HCT116 (cell line): ENCODE measurements at regions not wholly inside any gene's neighbourhood (a gene's known extent, or its start where the extent isn't known, plus 50 kb on each side); places are given as distances from the start of the nearest gene placed in this dataset.
A peak's percentile ranks its signal among the peaks of the same experiment; 100 is the strongest.
"Not testable (repeated sequence)": the region's sequence is repeated elsewhere in the genome, so short reads cannot be mapped to it uniquely, and the experiment has no call there.

Experiments
- ATAC-seq: fragments of 200-7000 bp; cut with Tn5 transposase; 2 replicates; pipeline ENCODE4 v1.9.1; 2020; ENCODE audit warnings: mild to moderate bottlenecking, moderate library complexity
- BruUV-seq: library from RNA; stranded (reverse); fragments of 400-500 nt; replicated peaks from 2 replicates; lab custom pipeline; 2021; lab: Mats Ljungman, UMichigan
- CTCF ChIA-PET: fragments of 300-600 bp; sonication (Branson Sonifier 250); formaldehyde crosslinking; loops from one replicate; lab custom pipeline; 2021; ENCODE audit warnings: antibody characterized with exemption; lab: Charles Lee
- POLR2A ChIA-PET: fragments of 300-600, 350-600 bp; sonication (Branson Sonifier 250); formaldehyde crosslinking; loops from one replicate; lab custom pipeline; 2021; ENCODE audit warnings: antibody characterized with exemption; lab: Charles Lee
- RAD21 ChIA-PET, 2 experiments: fragments of 300-600 bp; sonication (Branson Sonifier 250); formaldehyde crosslinking; loops; one replicate each; lab custom pipeline; 2023; ENCODE audit warnings: low total read pairs in 2 of 2; ENCODE audit not compliant: uncharacterized antibody in 2 of 2, unreplicated experiment in 2 of 2, low non-redundant PET in 1 of 2; lab: Charles Lee
- DNase-seq: peaks from one replicate; pipeline ENCODE4 v3.0.0-alpha.2; 2010; ENCODE audit warnings: low read depth, low spot score
- H2AFZ ChIP-seq: fragments of 200-600 bp; shearing (Covaris generic), sonication (generic); 2 replicates; pipeline ENCODE4 v1.6.1; 2017; ENCODE audit warnings: low read depth, mixed run types, mixed read lengths, antibody characterized with exemption, low read length; ENCODE audit not compliant: poor library complexity, severe bottlenecking
- H3K27ac ChIP-seq: 2 replicates; pipeline ENCODE4 v1.5.1; 2012; ENCODE audit warnings: low read depth, low read length
- H3K27me3 ChIP-seq: fragments of 200-600 bp; sonication (generic); 2 replicates; pipeline ENCODE4 v1.6.1; 2016; ENCODE audit warnings: mixed run types, low read length, mixed read lengths; ENCODE audit not compliant: insufficient read depth
- H3K36me3 ChIP-seq, 2 experiments: fragments of 200-500 bp in 1 of 2; fragments of 200-600 bp in 1 of 2; sonication (Bioruptor generic) in 1 of 2; sonication (generic) in 1 of 2; 2 replicates each; pipeline versions ENCODE4 v1.5.1 to v1.6.1; 2014 to 2016; ENCODE audit warnings: low read length in 2 of 2, inconsistent platforms in 1 of 2, mixed read lengths in 1 of 2, mixed run types in 1 of 2; ENCODE audit not compliant: insufficient read depth in 2 of 2, control insufficient read depth in 1 of 2
- H3K4me1 ChIP-seq, 2 experiments: fragments of 200-600 bp in 1 of 2; sonication (generic) in 1 of 2; 2 replicates each; pipeline versions ENCODE4 v1.5.1 to v1.6.1; 2012 to 2017; ENCODE audit warnings: low read length in 2 of 2, inconsistent platforms in 1 of 2, mild to moderate bottlenecking in 1 of 2, mixed read lengths in 1 of 2, mixed run types in 1 of 2, moderate library complexity in 1 of 2; ENCODE audit not compliant: insufficient read depth in 2 of 2, control insufficient read depth in 1 of 2
- H3K4me2 ChIP-seq: fragments of 200-600 bp; sonication (generic); 2 replicates; pipeline ENCODE4 v1.6.1; 2017; ENCODE audit warnings: mixed run types, low read length, mixed read lengths
- H3K4me3 ChIP-seq, 2 experiments: fragments of 200-600 bp in 1 of 2; sonication (generic) in 1 of 2; replicated peaks in 1 of 2; 2 replicates each; pipeline ENCODE4 v1.5.1; 2011 to 2016; ENCODE audit warnings: low read length in 2 of 2, control low read depth in 1 of 2, low read depth in 1 of 2, mild to moderate bottlenecking in 1 of 2, mixed read lengths in 1 of 2, mixed run types in 1 of 2
- H3K79me2 ChIP-seq: fragments of 200-600 bp; sonication (generic); 2 replicates; pipeline ENCODE4 v1.6.1; 2017; ENCODE audit warnings: mild to moderate bottlenecking, mixed run types, low read length, moderate library complexity, mixed read lengths; ENCODE audit not compliant: insufficient read depth
- H3K9ac ChIP-seq: fragments of 200-600 bp; sonication (generic); 2 replicates; pipeline ENCODE4 v1.6.1; 2016; ENCODE audit warnings: low read length, mixed read lengths
- H3K9me2 ChIP-seq: fragments of 200-600 bp; sonication (generic), shearing (Covaris generic); 2 replicates; pipeline ENCODE4 v1.6.1; 2017; ENCODE audit warnings: mixed run types, mild to moderate bottlenecking, moderate library complexity; ENCODE audit not compliant: insufficient read depth
- H3K9me3 ChIP-seq, 2 experiments: fragments of 200-500 bp in 1 of 2; fragments of 200-600 bp in 1 of 2; sonication (Bioruptor generic) in 1 of 2; sonication (generic) in 1 of 2; 2 replicates each; pipeline ENCODE4 v1.6.1; 2014 to 2017; ENCODE audit warnings: low read length in 2 of 2, mixed read lengths in 2 of 2, inconsistent platforms in 1 of 2, low read depth in 1 of 2, mild to moderate bottlenecking in 1 of 2, mixed run types in 1 of 2, moderate library complexity in 1 of 2; ENCODE audit not compliant: control insufficient read depth in 1 of 2, insufficient read depth in 1 of 2
- H4K20me1 ChIP-seq: fragments of 200-600 bp; sonication (generic), shearing (Covaris generic); 2 replicates; pipeline ENCODE4 v1.6.1; 2017; ENCODE audit warnings: mixed run types, mild to moderate bottlenecking, moderate library complexity; ENCODE audit not compliant: insufficient read depth
- CEBPB ChIP-seq: IDR thresholded peaks from 2 replicates; pipeline ENCODE4 v1.6.1; 2012; ENCODE audit warnings: low read depth
- EZH2 ChIP-seq: fragments of 200-600 bp; sonication (generic); IDR thresholded peaks from 2 replicates; pipeline ENCODE4 v1.6.1; 2017; ENCODE audit warnings: antibody characterized with exemption, mixed run types
- MAX ChIP-seq: IDR thresholded peaks from 2 replicates; pipeline ENCODE4 v1.6.1; 2012
- POLR2A ChIP-seq: IDR thresholded peaks from 2 replicates; pipeline ENCODE4 v1.7.0; 2011; ENCODE audit warnings: borderline replicate concordance; ENCODE audit not compliant: insufficient read depth, insufficient read length; ENCODE audit errors: extremely low read depth
- POLR2AphosphoS5 ChIP-seq: IDR thresholded peaks from 2 replicates; pipeline ENCODE4 v1.6.1; 2011; ENCODE audit warnings: mild to moderate bottlenecking, low read depth, low read length, moderate library complexity
- RAD21 ChIP-seq: IDR thresholded peaks from 2 replicates; pipeline ENCODE4 v1.6.1; 2012; ENCODE audit warnings: low read depth, mild to moderate bottlenecking
- SP1 ChIP-seq: IDR thresholded peaks from 2 replicates; pipeline ENCODE4 v1.6.1; 2012; ENCODE audit warnings: low read depth
- SRF ChIP-seq: IDR thresholded peaks from 2 replicates; pipeline ENCODE4 v1.6.1; 2012; ENCODE audit warnings: low read depth
- TCF7L2 ChIP-seq: IDR thresholded peaks from 2 replicates; pipeline ENCODE4 v1.7.0; 2011; ENCODE audit warnings: borderline replicate concordance, inconsistent platforms; ENCODE audit not compliant: insufficient read depth, insufficient read length; ENCODE audit errors: extremely low read depth
- YY1 ChIP-seq: IDR thresholded peaks from 2 replicates; pipeline ENCODE4 v1.6.1; 2011; ENCODE audit warnings: low read length, low read depth, moderate library complexity, mild to moderate bottlenecking; ENCODE audit not compliant: insufficient replicate concordance; ENCODE audit errors: extremely low read depth
- ZBTB33 ChIP-seq: IDR thresholded peaks from 2 replicates; pipeline ENCODE4 v1.6.1; 2011; ENCODE audit warnings: mild to moderate bottlenecking, low read length, moderate library complexity; ENCODE audit not compliant: insufficient replicate concordance; ENCODE audit errors: extremely low read depth
- ZFX ChIP-seq: fragments of 450-650 bp; IDR thresholded peaks from 2 replicates; pipeline ENCODE4 v1.6.1; 2017
- intact Hi-C: fragments of 100-400 bp; cut with micrococcal nuclease; formaldehyde crosslinking; loops from 2 replicates; pipeline ENCODE4 v1.10.0; 2022

GRCh38 chr1:101174298-101174697, 62.5 kb upstream of the S1PR1 start:
- POLR2A ChIA-PET, H3K9me3 ChIP-seq, CTCF ChIA-PET: not testable (repeated sequence)

GRCh38 chr1:101170506-101171050, 66.2 kb upstream of the S1PR1 start:
- DNase-seq (no peak), ATAC-seq (no peak)
- Histone ChIP-seq H3K9ac (no peak overlapping the region), H2AFZ (no peak overlapping the region), H3K4me2 (no peak overlapping the region), H3K4me3 (no peak overlapping the region), H3K27ac (no peak overlapping the region), H3K36me3 (no peaks in the 10 kb centered on the region), H3K79me2 (no peaks in the 10 kb centered on the region), H4K20me1 (no peaks in the 10 kb centered on the region), H3K4me1 (peaks cover 0 to 6% of the 10 kb centered on the region in 2 experiments; a peak in 2 of 4 replicates), H3K27me3 (no peaks in the 10 kb centered on the region), H3K9me3 (no peaks in the 10 kb centered on the region), H3K9me2 (no peaks in the 10 kb centered on the region)
- no peak for TF ChIP-seq CEBPB
- intact Hi-C loops: no loop called here
- ChIA-PET POLR2A (no interaction called here), CTCF (no interaction called here), RAD21 (no interaction called here)
- BruUV-seq: no TSS peak

More at GRCh38 chr1:101174298-101174697, 62.5 kb upstream of the S1PR1 start:
- H3K9me2 ChIP-seq, H2AFZ ChIP-seq, BruUV-seq, H3K27me3 ChIP-seq, H3K36me3 ChIP-seq, intact Hi-C loops, DNase-seq, H3K27ac ChIP-seq, H3K9ac ChIP-seq, H4K20me1 ChIP-seq, H3K4me1 ChIP-seq, ATAC-seq, H3K79me2 ChIP-seq, H3K4me3 ChIP-seq, RAD21 ChIA-PET: not testable (repeated sequence)
- peak overlapping the region; percentile 41; the same call in 1 of the 2 replicates for H3K4me2 ChIP-seq

GRCh38 chr1:101167891-101168290, 68.9 kb upstream of the S1PR1 start:
- no peak for DNase-seq
- BruUV-seq: no TSS peak
- TF ChIP-seq EZH2 (no peak), POLR2AphosphoS5 (no peak), POLR2A (no peak), MAX (no peak), RAD21 (no peak), CEBPB (no peak), ZBTB33 (no peak), SRF (no peak), TCF7L2 (no peak), ZFX (no peak), SP1 (no peak), YY1 (no peak)

More at GRCh38 chr1:101167891-101168290, 68.9 kb upstream of the S1PR1 start:
- Histone ChIP-seq H3K9me2 (no peaks in the 10 kb centered on the region), H3K36me3 (no peaks in the 10 kb centered on the region), H3K27ac (no peak overlapping the region), H3K9ac (no peak overlapping the region), H3K4me2 (no peak overlapping the region), H4K20me1 (no peaks in the 10 kb centered on the region), H2AFZ (no peak overlapping the region), H3K4me1 (no peaks in the 10 kb centered on the region), H3K9me3 (no peaks in the 10 kb centered on the region), H3K27me3 (no peaks in the 10 kb centered on the region), H3K4me3 (no peak overlapping the region), H3K79me2 (no peaks in the 10 kb centered on the region)
- no peak for ATAC-seq
- intact Hi-C loops: no loop called here
- ChIA-PET CTCF (no interaction called here), POLR2A (no interaction called here), RAD21 (no interaction called here)
